NT2/D1 (cell line): ENCODE measurements at regions not wholly inside any gene's neighbourhood (a gene's known extent, or its start where the extent isn't known, plus 50 kb on each side); places are given as distances from the start of the nearest gene placed in this dataset.

Source experiments
- SUZ12 ChIP-seq: IDR thresholded peaks from 2 replicates; pipeline ENCODE4 v1.6.1; 2011; ENCODE audit not compliant: insufficient read length, insufficient read depth; ENCODE audit errors: extremely low read depth
- ZNF274 ChIP-seq: IDR thresholded peaks from 2 replicates; pipeline ENCODE4 v1.6.1; 2011; ENCODE audit warnings: mild to moderate bottlenecking, low read depth, low read length

GRCh38 chr14:50026396-50026795 is 90.0 kb downstream of the VCPKMT start:
- TF ChIP-seq SUZ12, result no peak
- TF ChIP-seq ZNF274, result no peak
